SK-N-MC (cell line): ENCODE measurements at regions not wholly inside any gene's neighbourhood (a gene's known extent, or its start where the extent isn't known, plus 50 kb on each side); places are given as distances from the start of the nearest gene placed in this dataset.

Experiments used
- DNase-seq: peaks from one replicate; pipeline ENCODE4 v3.0.0-alpha.2; 2011; ENCODE audit warnings: low read depth, low spot score
- H3K27ac ChIP-seq: fragments of 200-600 bp; sonication (generic); 2 replicates; pipeline ENCODE4 v1.5.1; 2016; ENCODE audit warnings: mixed run types
- H3K36me3 ChIP-seq: fragments of 200-600 bp; sonication (generic); 2 replicates; pipeline ENCODE4 v1.6.1; 2017; ENCODE audit warnings: antibody characterized with exemption, low read length, mixed read lengths; ENCODE audit not compliant: insufficient read depth
- H3K4me3 ChIP-seq: fragments of 200-600 bp; sonication (generic); 2 replicates; pipeline ENCODE4 v1.5.1; 2016
- H3K9ac ChIP-seq: fragments of 200-600 bp; sonication (generic); 2 replicates; pipeline ENCODE4 v1.8.0; 2017; ENCODE audit warnings: mixed run types, mixed read lengths; ENCODE audit not compliant: insufficient read length
- H3K9me3 ChIP-seq: fragments of 200-600 bp; sonication (generic); 2 replicates; pipeline ENCODE4 v1.6.1; 2017; ENCODE audit warnings: low read depth, mild to moderate bottlenecking, antibody characterized with exemption, low read length, moderate library complexity, mixed read lengths
- EZH2 ChIP-seq: fragments of 200-600 bp; sonication (generic); IDR thresholded peaks from one replicate; pipeline ENCODE4 v1.6.1; 2017; ENCODE audit warnings: antibody characterized with exemption
- FOXP2 ChIP-seq: optimal IDR thresholded peaks from 2 replicates; pipeline ENCODE3; 2011; ENCODE audit warnings: mild to moderate bottlenecking, moderate library complexity; ENCODE audit not compliant: insufficient read depth; ENCODE audit errors: extremely low read length, control extremely low read depth
- POLR2AphosphoS5 ChIP-seq: IDR thresholded peaks from 2 replicates; pipeline ENCODE4 v1.6.1; 2012; ENCODE audit warnings: mild to moderate bottlenecking, low read depth, low read length, borderline replicate concordance

DNA sequence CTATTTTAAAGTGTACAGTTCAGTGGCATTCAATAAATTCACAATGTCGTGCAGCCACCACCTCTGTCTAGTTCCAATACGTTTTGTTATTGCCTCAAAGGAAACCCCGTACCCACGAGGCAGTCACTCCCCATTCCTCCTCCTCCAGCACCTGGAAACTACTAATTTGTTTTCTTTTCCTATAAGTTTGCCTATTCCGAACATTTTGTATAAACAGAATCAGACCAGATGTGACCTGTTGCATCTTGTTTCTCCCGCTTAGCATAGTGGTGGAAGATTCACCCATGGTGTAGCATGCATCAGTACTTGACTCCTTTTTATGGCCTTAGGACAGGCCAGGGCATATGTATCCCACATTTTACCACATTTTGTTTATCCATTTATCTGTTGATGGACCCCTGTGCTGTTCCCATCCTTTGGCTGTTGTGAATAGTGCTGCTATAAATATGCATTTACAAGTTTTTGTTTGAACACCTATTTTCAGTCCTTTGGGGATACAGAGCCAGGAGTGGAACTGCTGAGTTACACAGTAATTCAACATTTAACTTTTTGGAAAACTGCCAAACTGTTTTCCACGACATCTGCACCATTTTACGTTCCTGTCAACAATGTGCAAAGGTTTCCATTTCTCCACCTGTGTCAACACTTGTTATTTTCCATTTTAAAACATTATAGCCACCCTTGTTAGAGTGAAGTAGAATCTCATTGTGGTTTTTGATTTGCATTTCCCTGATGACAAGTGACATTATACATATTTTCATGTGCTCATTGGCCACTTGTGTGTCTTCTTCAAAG, 57.8 kb upstream of the STX18 start:
- no peak for TF ChIP-seq POLR2AphosphoS5
- TF ChIP-seq EZH2 = no peak
- TF ChIP-seq FOXP2 = no peak
- H3K9ac ChIP-seq = no peak overlapping the region

GRCh38 chr4:4598851-4599411, 57.1 kb upstream of the STX18 start:
- no peak for DNase-seq
- H3K4me3 ChIP-seq = no peak overlapping the region

More for the DNA sequence above, 57.8 kb upstream of the STX18 start:
- no peak for DNase-seq
- no peaks in the 10 kb centered on the region; the same call in 1 of the 2 replicates for H3K9me3 ChIP-seq
- no peak overlapping the region for H3K27ac ChIP-seq
- H3K4me3 ChIP-seq = no peak overlapping the region
- no peaks in the 10 kb centered on the region for H3K36me3 ChIP-seq

DNA sequence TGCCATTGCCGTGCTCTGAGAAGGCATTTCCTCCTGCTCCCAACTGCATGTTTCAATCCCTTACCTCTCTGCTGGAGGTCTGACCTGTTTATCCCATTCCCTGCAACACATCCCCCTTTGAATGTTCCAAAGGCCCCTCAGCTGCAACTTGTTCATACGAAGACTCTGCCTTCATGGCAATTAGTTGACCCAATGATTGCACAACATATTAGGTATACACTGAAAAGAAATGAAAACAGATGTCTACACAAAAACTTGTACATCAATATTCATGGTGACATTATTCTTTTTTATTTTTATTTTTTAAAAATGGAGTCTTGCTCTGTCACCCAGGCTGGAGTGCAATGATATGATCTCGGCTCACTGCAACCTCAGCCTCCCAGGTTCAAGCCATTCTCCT, 54.9 kb upstream of the STX18 start:
- TF ChIP-seq POLR2AphosphoS5 = no peak
- no peak for TF ChIP-seq EZH2
- TF ChIP-seq FOXP2 = no peak
- DNase-seq = no peak
- Histone ChIP-seq H3K9ac (no peak overlapping the region), H3K9me3 (no peaks in the 10 kb centered on the region; the same call in 1 of the 2 replicates), H3K4me3 (no peak overlapping the region), H3K36me3 (no peaks in the 10 kb centered on the region), H3K27ac (no peak overlapping the region)

More at GRCh38 chr4:4598851-4599411, 57.1 kb upstream of the STX18 start:
- no peaks in the 10 kb centered on the region for H3K36me3 ChIP-seq
- no peak overlapping the region for H3K9ac ChIP-seq
- no peak overlapping the region for H3K27ac ChIP-seq
- TF ChIP-seq POLR2AphosphoS5 (no peak), EZH2 (no peak), FOXP2 (no peak)
- H3K9me3 ChIP-seq = no peaks in the 10 kb centered on the region; the same call in 1 of the 2 replicates

DNA sequence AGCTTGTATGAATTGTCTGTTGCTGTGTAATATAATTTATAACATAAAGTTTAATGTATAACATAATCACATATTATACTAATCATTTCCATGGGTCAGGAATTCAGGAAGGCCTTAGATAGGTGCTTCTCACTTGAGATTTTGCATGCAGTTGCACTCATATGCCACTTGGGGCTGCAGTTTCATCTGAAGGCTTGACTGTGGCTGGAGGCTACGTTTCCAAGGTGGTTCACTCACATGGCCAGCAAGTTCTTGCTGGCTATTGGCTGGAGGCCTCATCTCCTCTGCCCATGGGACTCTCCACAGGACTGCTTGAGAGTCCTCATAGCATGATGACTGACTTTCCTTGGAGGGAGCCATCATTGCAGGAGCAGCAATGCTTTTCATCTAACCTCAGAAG, 53.4 kb upstream of the STX18 start:
- TF ChIP-seq FOXP2 (no peak), POLR2AphosphoS5 (no peak), EZH2 (no peak)
- Histone ChIP-seq H3K36me3 (no peaks in the 10 kb centered on the region), H3K4me3 (no peak overlapping the region), H3K9me3 (no peaks in the 10 kb centered on the region; the same call in 1 of the 2 replicates), H3K27ac (no peak overlapping the region), H3K9ac (no peak overlapping the region)
- DNase-seq = no peak

DNA sequence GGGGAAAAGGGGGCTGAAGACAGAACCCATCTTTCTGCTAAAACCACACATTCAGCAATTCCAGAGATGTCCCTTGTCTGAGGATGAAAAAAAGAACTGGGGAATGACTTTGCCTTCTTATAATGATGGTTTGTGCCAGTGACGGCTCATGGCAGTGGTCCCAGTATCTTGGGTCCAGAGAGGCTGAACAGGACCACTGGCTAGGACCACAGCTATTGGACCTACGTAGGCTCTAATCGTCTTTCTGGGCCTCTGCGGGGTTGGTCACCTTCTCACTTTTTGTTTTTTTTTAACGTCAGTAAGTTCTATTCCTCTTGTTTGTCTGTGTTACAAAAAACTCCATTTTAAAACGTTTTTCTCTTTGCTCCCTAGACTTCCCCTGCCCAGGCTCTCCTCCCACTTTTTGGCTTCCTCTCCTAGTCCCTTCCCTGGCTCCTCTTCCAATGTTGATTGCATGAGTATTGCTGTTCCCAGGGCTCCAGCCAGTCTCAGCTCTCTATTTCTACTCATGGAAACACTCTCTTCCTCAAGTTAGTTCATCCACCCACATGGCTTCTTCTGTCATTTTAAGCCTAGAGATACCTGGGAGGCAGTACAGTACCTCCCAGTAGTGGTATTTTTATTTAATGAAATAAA, 52.6 kb upstream of the STX18 start:
- no peak for DNase-seq
- no peak overlapping the region for H3K4me3 ChIP-seq
- no peak overlapping the region for H3K9ac ChIP-seq
- no peak overlapping the region for H3K27ac ChIP-seq
- H3K36me3 ChIP-seq = no peaks in the 10 kb centered on the region
- no peak for TF ChIP-seq FOXP2
- no peak for TF ChIP-seq POLR2AphosphoS5
- TF ChIP-seq EZH2 = no peak
- no peaks in the 10 kb centered on the region; the same call in 1 of the 2 replicates for H3K9me3 ChIP-seq

DNA sequence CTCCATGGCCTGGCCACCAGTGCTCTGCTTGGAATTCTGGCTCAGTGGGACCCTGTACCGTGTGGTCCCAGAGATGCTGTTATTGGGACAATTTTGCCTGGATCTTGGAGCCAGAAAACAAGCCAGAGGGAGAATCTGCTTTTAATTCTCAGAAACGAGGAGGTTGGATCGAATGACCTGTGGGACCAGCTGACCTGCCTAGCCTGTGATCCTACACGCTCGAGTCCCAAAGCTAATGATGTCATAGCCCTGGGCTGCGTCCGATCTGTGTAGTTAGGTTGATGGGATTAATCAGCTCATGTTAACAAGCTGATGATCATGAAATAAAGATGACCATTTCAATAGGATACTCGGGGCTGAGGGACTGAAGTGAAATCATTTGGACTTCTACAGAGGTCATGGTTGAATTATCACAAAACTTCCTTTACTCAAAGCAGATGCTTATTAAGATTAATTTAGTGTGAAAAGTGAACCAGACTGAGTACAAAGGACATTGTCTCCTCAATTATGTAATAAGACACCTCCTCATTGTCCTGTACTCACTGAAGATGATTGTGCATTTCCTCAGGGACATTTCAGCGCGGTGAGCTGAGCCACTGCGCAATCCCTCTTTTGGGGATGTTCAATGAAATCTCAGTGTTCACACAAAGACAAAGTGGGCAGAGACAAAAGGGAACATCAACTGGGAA, 51.9 kb upstream of the STX18 start:
- H3K36me3 ChIP-seq = no peaks in the 10 kb centered on the region
- no peak overlapping the region for H3K4me3 ChIP-seq
- DNase-seq = no peak
- H3K27ac ChIP-seq = no peak overlapping the region
- no peak overlapping the region for H3K9ac ChIP-seq
- no peaks in the 10 kb centered on the region; the same call in 1 of the 2 replicates for H3K9me3 ChIP-seq
- TF ChIP-seq POLR2AphosphoS5 = no peak
- TF ChIP-seq FOXP2 = no peak
- no peak for TF ChIP-seq EZH2

DNA sequence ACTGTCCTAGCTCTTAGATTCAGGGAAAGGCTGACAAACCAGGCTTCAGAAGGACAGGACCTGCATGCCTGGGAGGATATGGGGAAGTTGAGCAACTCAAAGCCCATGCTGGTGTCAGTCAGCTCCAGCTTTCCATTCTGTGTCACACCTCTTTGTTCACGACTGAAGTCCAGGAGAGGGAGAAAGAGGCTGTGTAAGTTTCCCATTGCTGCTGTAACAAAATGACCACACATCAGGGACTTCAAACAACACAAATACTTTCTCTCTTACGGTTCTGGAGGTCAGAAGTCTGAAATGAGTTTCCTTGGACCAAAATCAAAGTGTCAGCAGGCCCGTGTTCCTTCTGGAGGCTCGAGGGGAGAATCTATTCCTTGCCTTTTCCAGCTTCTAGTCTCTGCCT, 50.6 kb upstream of the STX18 start:
- H3K36me3 ChIP-seq = no peaks in the 10 kb centered on the region
- H3K9ac ChIP-seq = no peak overlapping the region
- no peak overlapping the region for H3K4me3 ChIP-seq
- no peak for TF ChIP-seq EZH2
- no peak for TF ChIP-seq FOXP2
- no peak for DNase-seq
- no peaks in the 10 kb centered on the region; the same call in 1 of the 2 replicates for H3K9me3 ChIP-seq
- H3K27ac ChIP-seq = no peak overlapping the region
